CD4-positive, alpha-beta T cell (primary cell): ENCODE measurements at regions not wholly inside any gene's neighbourhood (a gene's known extent, or its start where the extent isn't known, plus 50 kb on each side); places are given as distances from the start of the nearest gene placed in this dataset.

Experiments
- ATAC-seq: fragments of 200-7000 bp; cut with Tn5 transposase; one replicate; pipeline ENCODE4 v1.10.0; 2022; ENCODE audit warnings: mild to moderate bottlenecking; ENCODE audit not compliant: poor library complexity
- CTCF ChIA-PET: fragments of 350-600 bp; sonication (Branson Sonifier 250); formaldehyde crosslinking; loops from one replicate; lab custom pipeline; 2021; ENCODE audit warnings: antibody characterized with exemption, inconsistent platforms; lab: Charles Lee
- POLR2A ChIA-PET: fragments of 350-600 bp; sonication (Branson Sonifier 250); formaldehyde crosslinking; loops from one replicate; lab custom pipeline; 2021; ENCODE audit warnings: antibody characterized with exemption, inconsistent platforms; lab: Charles Lee
- DNase-seq, 14 experiments: peaks; one replicate each; pipeline ENCODE4 v3.0.0-alpha.2; 2013 to 2020; ENCODE audit warnings: mixed read lengths in 2 of 14
- H3K27ac ChIP-seq, 2 donors: one replicate each; pipeline versions ENCODE4 v1.5.1 to v1.7.0; 2013; ENCODE audit warnings: low read length in 2 of 2, low read depth in 1 of 2, mild to moderate bottlenecking in 1 of 2
- H3K27me3 ChIP-seq, 2 experiments: 1 replicate in 1 of 2; 2 replicates in 1 of 2; pipeline versions ENCODE4 v1.6.1 to v1.7.0; 2013; ENCODE audit warnings: low read length in 2 of 2, control low read depth in 1 of 2, mild to moderate bottlenecking in 1 of 2, moderate library complexity in 1 of 2; ENCODE audit not compliant: insufficient read depth in 2 of 2, control insufficient read depth in 1 of 2
- H3K36me3 ChIP-seq: one replicate; pipeline ENCODE4 v1.6.1; 2013; ENCODE audit warnings: low read length, control low read depth; ENCODE audit not compliant: insufficient read depth
- H3K4me1 ChIP-seq: one replicate; pipeline ENCODE4 v1.6.1; 2013; ENCODE audit warnings: low read length, control low read depth; ENCODE audit not compliant: insufficient read depth
- H3K4me3 ChIP-seq: one replicate; pipeline ENCODE4 v1.5.1; 2013; ENCODE audit warnings: mild to moderate bottlenecking, low read length, moderate library complexity
- H3K9me3 ChIP-seq, 2 experiments: 1 replicate in 1 of 2; 2 replicates in 1 of 2; pipeline versions ENCODE4 v1.6.1 to v1.7.0; 2013; ENCODE audit warnings: low read length in 2 of 2, mild to moderate bottlenecking in 2 of 2, control low read depth in 1 of 2, moderate library complexity in 1 of 2; ENCODE audit not compliant: control insufficient read depth in 1 of 2, insufficient read depth in 1 of 2
- H3K27ac Mint-ChIP-seq: one replicate; pipeline ENCODE4 v1.8.0; 2020; ENCODE audit warnings: mixed read lengths
- H3K27me3 Mint-ChIP-seq: one replicate; pipeline ENCODE4 v1.8.0; 2021; ENCODE audit warnings: mixed read lengths
- H3K36me3 Mint-ChIP-seq: one replicate; pipeline ENCODE4 v1.8.0; 2021; ENCODE audit warnings: low read depth, mixed read lengths
- H3K4me1 Mint-ChIP-seq: one replicate; pipeline ENCODE4 v1.8.0; 2021; ENCODE audit warnings: low read depth, mixed read lengths
- H3K4me3 Mint-ChIP-seq: one replicate; pipeline ENCODE4 v1.8.0; 2020; ENCODE audit warnings: mild to moderate bottlenecking, mixed read lengths
- H3K9me3 Mint-ChIP-seq: one replicate; pipeline ENCODE4 v1.8.0; 2020; ENCODE audit warnings: mixed read lengths
- intact Hi-C, 2 experiments: fragments of 100-400 bp; cut with DNase I in 1 of 2; cut with micrococcal nuclease in 1 of 2; formaldehyde crosslinking; loops; one replicate each; pipeline versions ENCODE4 v1.15.1 to v1.9.0; 2023 to 2025; cut with DNase I, micrococcal nuclease
- TF ChIP-seq, protein P1 (sequence below): fragments of 200-600 bp; IDR thresholded peaks from one replicate; pipeline ENCODE4 v1.8.0; 2022; ENCODE audit warnings: antibody characterized with exemption, mild to moderate bottlenecking

DNA sequence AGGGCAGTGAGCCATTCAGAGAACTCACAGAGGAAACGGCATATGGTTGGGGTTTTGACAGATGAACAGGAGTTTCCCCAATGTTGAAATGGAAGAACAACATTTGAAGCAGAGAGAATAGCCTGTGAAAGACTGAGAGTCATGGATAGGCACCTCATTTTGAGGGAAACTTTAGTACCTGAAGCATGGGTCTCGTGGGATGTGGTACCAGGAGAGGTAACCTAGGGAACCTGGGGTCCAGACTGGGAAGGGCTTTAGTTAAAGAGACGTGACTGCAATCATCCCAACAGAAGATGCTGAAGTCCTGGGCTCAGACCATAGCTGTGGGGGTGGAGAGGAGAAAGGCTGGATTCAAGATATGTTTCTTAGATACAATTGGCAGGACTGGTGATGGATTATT, 137.8 kb upstream of the CCL2 start:
- Histone ChIP-seq H3K27me3 (peaks cover 2 to 12% of the 10 kb centered on the region in 2 experiments), H3K27ac (no peak overlapping the region), H3K36me3 (no peaks in the 10 kb centered on the region), H3K4me1 (no peaks in the 10 kb centered on the region), H3K4me3 (no peak overlapping the region), H3K9me3 (no peaks in the 10 kb centered on the region)
- Mint-ChIP-seq H3K9me3 (no peaks in the 10 kb centered on the region), H3K4me3 (no peak overlapping the region), H3K36me3 (no peaks in the 10 kb centered on the region), H3K27me3 (peaks cover 70% of the 10 kb centered on the region), H3K27ac (no peak overlapping the region), H3K4me1 (no peaks in the 10 kb centered on the region)
- intact Hi-C loops: no loop called here
- DNase-seq (no peak), ATAC-seq (no peak)
- ChIA-PET POLR2A (no interaction called here), CTCF (no interaction called here)
- TF ChIP-seq, protein P1, sequence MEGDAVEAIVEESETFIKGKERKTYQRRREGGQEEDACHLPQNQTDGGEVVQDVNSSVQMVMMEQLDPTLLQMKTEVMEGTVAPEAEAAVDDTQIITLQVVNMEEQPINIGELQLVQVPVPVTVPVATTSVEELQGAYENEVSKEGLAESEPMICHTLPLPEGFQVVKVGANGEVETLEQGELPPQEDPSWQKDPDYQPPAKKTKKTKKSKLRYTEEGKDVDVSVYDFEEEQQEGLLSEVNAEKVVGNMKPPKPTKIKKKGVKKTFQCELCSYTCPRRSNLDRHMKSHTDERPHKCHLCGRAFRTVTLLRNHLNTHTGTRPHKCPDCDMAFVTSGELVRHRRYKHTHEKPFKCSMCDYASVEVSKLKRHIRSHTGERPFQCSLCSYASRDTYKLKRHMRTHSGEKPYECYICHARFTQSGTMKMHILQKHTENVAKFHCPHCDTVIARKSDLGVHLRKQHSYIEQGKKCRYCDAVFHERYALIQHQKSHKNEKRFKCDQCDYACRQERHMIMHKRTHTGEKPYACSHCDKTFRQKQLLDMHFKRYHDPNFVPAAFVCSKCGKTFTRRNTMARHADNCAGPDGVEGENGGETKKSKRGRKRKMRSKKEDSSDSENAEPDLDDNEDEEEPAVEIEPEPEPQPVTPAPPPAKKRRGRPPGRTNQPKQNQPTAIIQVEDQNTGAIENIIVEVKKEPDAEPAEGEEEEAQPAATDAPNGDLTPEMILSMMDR: no peak

DNA sequence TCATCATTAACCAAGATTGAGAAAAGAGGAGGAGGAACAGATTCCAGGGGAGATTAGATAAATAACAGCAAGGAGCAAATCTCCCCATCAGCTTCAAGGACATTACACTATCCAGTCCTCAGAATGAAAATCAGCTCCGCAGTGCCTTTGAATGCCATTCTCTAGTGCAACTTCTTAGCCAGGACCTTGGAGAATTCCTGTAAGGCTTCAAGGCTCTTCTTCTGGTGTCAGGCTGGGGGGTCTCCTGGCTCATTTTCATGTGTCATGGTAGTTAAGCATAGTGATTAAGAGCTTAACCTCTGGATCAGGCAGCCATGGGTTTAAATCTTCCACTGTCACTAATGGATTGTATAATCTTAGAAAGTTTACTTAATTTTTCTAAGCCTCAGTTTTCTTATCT, 137.3 kb upstream of the CCL2 start:
- no peaks in the 10 kb centered on the region for H3K4me1 Mint-ChIP-seq
- H3K27ac Mint-ChIP-seq: no peak overlapping the region
- DNase-seq (no peak), ATAC-seq (no peak)
- ChIA-PET POLR2A (no interaction called here), CTCF (no interaction called here)
- Histone ChIP-seq H3K27me3 (peaks cover 2 to 14% of the 10 kb centered on the region in 2 experiments), H3K27ac (no peak overlapping the region), H3K4me1 (no peaks in the 10 kb centered on the region), H3K4me3 (no peak overlapping the region), H3K36me3 (no peaks in the 10 kb centered on the region), H3K9me3 (no peaks in the 10 kb centered on the region)
- intact Hi-C loops: no loop called here
- no peaks in the 10 kb centered on the region for H3K9me3 Mint-ChIP-seq
- H3K36me3 Mint-ChIP-seq: no peaks in the 10 kb centered on the region
- peaks cover 70% of the 10 kb centered on the region for H3K27me3 Mint-ChIP-seq
- no peak overlapping the region for H3K4me3 Mint-ChIP-seq
- TF ChIP-seq, protein P1: no peak

DNA sequence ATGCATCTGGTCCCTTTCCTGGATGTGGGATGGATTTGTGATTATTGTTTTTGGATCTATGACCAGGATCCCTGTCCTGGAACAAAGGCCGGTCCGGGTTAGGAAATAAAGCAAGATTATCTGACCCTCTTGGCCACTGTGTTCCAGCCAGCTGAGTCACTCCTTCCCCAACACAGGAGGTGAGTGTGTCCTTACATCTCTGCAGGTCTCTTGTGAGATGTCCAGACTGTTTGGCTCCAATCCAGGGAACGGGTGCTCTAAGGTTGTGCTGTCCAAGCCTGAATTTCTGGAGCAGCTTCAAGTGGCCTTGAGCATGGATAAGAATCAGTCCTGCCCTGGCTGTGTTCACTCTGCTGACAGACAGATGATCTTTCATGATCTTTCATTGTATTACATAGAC, 136.5 kb upstream of the CCL2 start:
- Mint-ChIP-seq H3K4me1 (no peaks in the 10 kb centered on the region), H3K27ac (no peak overlapping the region), H3K27me3 (peaks cover 67% of the 10 kb centered on the region), H3K36me3 (no peaks in the 10 kb centered on the region), H3K9me3 (no peaks in the 10 kb centered on the region), H3K4me3 (no peak overlapping the region)
- ChIA-PET CTCF (no interaction called here), POLR2A (no interaction called here)
- H3K27me3 ChIP-seq: peaks cover 6 to 20% of the 10 kb centered on the region in 2 experiments
- TF ChIP-seq, protein P1: no peak
- intact Hi-C loops: no loop called here
- DNase-seq (no peak), ATAC-seq (no peak)
- H3K4me1 ChIP-seq: no peaks in the 10 kb centered on the region
- H3K4me3 ChIP-seq: no peak overlapping the region
- H3K27ac ChIP-seq: no peak overlapping the region
- no peaks in the 10 kb centered on the region for H3K36me3 ChIP-seq
- no peaks in the 10 kb centered on the region for H3K9me3 ChIP-seq
